HG02852 (cell line): ENCODE measurements at regions not wholly inside any gene's neighbourhood (a gene's known extent, or its start where the extent isn't known, plus 50 kb on each side); places are given as distances from the start of the nearest gene placed in this dataset.
"Not testable (repeated sequence)": the region's sequence is repeated elsewhere in the genome, so short reads cannot be mapped to it uniquely, and the experiment has no call there.

Experiments used
- ATAC-seq: cut with Tn5 transposase; IDR thresholded peaks from one replicate; pipeline ENCODE4 v1.9.1; 2021; ENCODE audit warnings: mild to moderate bottlenecking, moderate library complexity; ENCODE audit not compliant: unreplicated experiment

- ATAC-seq = no peak
These were observed 164.5 kb upstream of the E2F7 start for GRCh38 chr12:77229640-77230442.

DNA sequence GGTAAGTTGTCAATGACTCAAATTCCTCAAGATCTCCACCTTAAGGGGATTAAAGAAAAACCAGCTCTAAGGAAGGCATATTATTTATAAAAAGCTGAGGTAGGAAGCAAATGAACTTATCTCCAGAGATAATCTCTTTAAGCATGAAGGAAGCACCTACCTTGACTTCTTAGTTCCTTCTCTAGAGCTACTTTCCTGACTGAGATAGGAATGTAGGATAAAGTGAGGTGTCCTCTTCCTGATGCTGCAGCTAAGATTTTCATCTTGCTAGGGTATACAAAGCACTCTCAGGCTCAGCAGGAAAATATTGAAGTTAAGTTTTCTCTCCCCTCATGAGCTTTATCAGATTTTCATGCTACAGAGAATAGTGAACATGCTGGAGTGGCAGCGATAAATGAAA, 163.0 kb upstream of the E2F7 start:
- no peak for ATAC-seq

DNA sequence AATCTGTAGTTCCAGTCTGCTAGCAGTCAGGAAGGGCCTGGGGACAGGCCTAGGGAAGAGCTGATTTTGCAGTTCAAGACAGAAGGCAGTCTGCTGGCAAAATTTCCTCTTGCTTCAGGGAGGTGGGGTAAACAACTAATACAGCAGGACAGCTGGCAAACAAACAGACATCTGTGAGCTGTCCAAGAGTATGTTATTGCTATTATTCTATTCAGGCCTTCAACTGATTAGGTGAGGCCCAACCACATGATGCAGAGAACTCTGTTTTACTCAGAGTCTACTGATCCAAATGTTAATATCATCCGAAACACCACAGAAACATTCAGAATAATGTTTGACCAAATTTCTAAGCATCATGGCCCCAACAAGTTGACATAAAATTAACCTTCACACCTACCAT, 161.0 kb upstream of the E2F7 start:
- no peak for ATAC-seq

DNA sequence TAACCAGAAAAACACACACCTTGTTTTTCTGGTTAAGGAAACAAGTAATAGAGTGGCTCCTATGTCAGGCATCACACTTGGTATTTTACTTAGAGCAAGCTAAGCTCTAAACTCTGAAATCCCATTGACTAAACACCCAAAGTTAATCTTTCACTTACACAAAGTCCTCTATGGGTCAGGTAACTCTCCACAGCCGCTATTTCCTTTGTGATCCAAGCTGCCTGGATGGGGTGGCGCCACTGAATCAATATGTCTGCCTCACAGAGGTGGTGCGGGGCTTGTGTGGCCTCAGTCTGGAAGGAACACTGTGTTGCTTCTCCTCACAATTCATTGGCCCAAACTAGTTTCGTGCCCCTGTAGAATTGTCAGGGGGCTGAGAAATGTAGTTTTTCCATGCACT, 160.0 kb upstream of the E2F7 start:
- no peak for ATAC-seq

GRCh38 chr12:77224346-77224745, 159.0 kb upstream of the E2F7 start:
- ATAC-seq = no peak

DNA sequence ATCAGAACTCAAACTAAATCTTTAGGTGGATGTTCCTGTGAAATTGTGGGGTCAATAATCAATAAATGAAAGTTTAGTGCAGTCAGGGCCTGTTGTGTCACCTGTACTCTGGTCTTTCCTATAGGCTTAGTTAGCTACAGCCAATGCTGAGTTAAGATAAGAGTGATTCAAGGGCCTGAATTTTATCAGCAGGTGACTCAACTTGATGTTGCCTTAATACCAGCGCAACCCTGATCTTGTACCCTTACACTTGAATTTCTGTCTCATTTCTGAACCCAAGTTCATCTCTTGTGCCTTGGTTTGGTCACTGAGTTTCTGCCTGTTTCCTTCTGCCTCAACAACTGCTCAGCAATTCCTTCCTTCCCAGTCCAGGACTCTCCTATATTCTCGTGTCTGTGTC, 157.0 kb upstream of the E2F7 start:
- ATAC-seq = no peak

DNA sequence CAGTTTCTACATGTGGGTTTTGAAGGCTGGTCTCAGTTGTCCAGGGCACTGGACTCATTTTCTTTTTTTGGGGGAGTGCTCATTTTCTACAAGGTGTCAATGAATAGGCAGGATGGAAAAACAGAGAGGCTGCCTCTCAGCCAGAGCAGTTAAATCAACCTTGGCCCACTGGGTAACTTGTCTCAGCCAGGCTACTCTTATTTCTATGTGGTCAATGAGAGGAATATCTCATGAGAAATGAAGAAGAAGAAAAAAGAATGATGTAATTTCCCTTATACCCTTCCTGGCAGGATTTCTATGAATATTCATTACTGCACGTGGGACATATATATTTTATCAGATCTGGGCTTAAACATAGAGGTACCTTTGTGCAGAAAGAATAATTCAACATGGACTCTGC, 155.2 kb upstream of the E2F7 start:
- no peak for ATAC-seq

DNA sequence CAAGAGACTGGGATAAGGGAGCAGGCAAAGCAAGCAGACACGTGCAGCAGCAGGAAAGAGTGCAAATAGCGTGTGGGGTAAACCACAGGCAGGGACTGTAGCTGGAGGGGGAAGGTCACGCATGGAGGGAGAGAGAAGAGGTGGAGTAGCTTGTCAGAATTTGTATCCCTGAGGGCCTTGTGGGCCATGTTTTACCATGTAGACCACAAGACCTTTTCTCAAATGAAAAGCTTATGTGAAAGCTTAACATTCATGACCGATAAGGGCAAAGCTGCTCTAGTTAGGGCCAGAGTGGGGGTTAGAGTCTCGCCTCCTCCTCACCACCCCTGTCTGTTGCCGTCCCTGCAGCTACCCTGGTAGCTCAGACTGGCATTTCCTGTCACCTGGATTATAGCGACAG, 152.9 kb upstream of the E2F7 start:
- ATAC-seq = no peak

DNA sequence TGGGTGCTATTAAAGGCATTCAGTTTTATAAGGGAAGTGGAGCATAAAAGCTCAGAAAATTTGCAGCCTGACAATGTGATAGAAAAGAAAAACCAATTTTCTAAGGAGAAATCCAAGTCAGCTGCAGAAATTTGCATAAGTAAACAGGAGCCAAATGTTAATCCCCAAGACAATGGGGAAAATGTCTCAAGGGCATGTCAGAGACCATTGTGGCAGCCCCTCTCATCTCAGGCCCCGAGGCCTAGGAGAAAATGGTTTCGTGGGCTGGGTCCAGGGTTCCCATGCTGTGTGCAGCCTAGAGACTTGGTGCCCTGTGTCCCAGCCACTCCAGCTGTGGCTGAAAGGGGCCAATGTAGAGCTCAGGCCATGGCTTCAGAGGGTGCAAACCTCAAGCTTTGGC, 150.8 kb upstream of the E2F7 start:
- ATAC-seq = not testable (repeated sequence)

GRCh38 chr12:77214136-77214535, 148.8 kb upstream of the E2F7 start:
- no peak for ATAC-seq

- ATAC-seq = no peak
These were observed 147.9 kb upstream of the E2F7 start for GRCh38 chr12:77213319-77213718.

DNA sequence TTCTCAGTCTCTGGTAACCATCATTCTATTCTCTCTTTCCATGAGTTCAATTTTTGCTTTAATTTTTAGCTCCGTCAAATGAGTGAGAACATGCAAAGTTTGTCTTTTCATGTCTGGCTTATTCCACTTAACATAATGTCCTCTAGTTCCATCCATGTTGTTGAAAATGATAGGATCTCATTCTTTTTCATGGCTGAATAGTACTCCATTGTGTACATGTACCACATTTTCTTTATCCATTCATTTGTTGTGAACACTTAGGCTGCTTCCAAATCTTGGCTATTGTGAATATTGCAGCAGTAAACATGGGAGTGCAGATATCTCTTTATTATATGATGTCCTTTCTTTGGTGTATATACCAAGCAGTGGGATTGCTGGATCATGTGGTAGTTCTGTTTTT, 145.4 kb upstream of the E2F7 start:
- no peak for ATAC-seq

DNA sequence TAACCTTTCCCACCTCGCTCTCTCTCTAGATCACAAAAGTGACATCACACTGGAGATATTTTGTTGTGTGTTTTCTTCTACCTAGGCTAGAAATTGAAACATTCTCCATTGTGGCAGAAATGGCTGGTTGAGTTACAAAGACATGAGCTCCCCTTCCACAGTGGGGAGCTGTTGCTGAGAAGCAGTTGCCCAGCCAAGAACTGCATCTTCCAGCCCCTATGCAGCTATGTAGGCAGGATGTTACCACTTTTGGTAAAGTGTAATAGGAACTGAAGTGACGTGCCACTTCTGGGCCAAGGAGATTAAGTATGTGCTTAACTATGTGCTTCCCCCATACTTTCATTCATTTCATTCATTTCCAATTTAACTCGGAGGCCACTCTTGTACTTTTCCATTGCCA, 138.7 kb upstream of the E2F7 start:
- no peak for ATAC-seq

GRCh38 chr12:77202457-77203060, 137.2 kb upstream of the E2F7 start:
- ATAC-seq = no peak

DNA sequence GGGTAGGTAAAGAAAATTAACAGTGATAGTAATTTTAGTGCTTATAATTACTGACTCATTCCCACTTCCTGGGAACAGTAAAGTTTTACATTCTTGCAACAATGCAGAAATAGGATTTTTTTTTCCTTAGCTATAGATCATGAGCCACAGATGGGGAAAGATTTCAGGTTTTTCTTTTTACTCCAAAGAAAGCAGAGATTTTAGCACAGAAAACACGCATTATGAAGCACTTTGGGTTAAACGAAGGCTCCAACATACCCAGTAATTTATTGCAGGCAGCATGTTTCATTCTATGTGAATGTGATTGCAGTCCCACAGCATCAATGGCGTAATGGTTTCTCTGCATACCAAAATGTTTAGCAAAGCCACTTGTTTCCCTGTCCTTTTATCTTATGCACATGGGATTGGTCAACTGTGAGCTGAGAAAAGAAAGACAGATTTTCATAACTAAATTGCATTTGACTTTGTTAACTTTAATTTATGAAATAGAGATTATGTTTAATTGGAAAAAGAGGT, 124.6 kb upstream of the E2F7 start:
- no peak for ATAC-seq

DNA sequence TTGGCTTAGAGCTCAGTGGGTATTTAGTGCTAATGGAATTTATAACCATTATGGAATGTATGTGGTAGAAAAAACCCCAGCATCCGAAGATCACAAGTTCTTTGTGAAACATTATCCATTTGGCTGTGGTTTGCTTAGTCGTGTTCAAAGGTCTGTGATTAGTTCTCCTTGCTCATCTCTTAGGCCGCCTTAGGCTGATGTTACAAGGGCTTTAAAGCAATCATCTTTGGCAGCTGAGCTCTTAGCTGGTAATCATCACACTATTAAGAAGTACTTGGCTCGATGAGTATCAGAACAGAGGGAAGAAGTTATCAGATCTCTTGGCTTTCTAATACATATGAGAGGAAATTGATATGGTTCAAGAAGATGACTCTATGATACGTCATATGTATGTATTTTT, 124.1 kb upstream of the E2F7 start:
- no peak for ATAC-seq

DNA sequence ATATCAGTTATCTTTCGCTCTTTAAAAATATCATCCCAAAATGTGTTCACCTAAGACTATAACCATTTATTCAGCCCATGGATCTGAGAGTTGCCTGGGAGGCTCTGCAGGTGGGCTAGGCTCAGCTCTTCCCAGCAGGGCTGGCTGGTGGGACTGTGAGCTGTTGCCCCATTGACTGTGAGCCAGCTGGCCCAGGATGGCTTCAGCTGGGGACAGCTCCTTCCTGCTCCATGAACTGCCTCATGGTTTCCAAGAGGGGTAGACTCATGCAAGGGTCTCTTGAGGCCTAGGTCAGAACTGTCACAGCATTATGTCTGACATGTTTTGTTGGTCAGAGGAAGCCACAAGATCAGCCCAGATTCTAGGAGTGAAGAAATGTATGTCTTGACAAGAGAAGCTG, 114.1 kb upstream of the E2F7 start:
- ATAC-seq = no peak

DNA sequence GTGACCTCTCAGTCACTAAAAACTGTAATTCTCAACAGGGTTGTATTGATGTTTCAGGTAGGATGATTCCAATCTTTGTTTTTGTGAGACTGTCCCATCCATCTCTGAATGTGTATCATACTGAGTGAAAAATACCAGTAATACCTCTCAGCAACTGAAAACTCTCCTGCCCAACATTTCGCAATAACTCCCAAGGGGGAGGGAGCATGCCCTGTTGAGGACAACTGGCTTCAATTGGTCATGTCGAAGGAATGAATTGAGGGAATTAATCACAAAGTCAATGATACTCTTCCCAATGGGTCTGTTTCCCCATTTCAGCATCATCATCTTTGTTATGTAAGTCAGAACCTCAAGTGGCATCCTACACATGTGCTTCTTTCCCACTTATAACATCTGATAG, 102.4 kb upstream of the E2F7 start:
- no peak for ATAC-seq

GRCh38 chr12:77166696-77167095, 101.3 kb upstream of the E2F7 start:
- ATAC-seq = no peak

GRCh38 chr12:77163074-77164038, 98.0 kb upstream of the E2F7 start:
- ATAC-seq = no peak

GRCh38 chr12:77161944-77162343, 96.6 kb upstream of the E2F7 start:
- no peak for ATAC-seq
